A673 (cell line): ENCODE measurements at regions not wholly inside any gene's neighbourhood (a gene's known extent, or its start where the extent isn't known, plus 50 kb on each side); places are given as distances from the start of the nearest gene placed in this dataset.

Experiments
- BruUV-seq: library from RNA; stranded (reverse); fragments of 400-500 nt; replicated peaks from 2 replicates; lab custom pipeline; 2021; lab: Mats Ljungman, UMichigan
- CTCF ChIA-PET: fragments of 300-600 bp; sonication (Branson Sonifier 250); formaldehyde crosslinking; loops from one replicate; lab custom pipeline; 2022; ENCODE audit warnings: antibody characterized with exemption; lab: Charles Lee
- POLR2A ChIA-PET: fragments of 300-600 bp; sonication (Branson Sonifier 250); formaldehyde crosslinking; loops from one replicate; lab custom pipeline; 2022; ENCODE audit warnings: antibody characterized with exemption; ENCODE audit not compliant: low non-redundant PET; lab: Charles Lee
- DNase-seq: peaks from one replicate; pipeline ENCODE4 v3.0.0-alpha.2; 2015; ENCODE audit warnings: low spot score
- H3K27ac ChIP-seq: fragments of 200-600 bp; sonication (generic); 2 replicates; pipeline ENCODE4 v1.5.1; 2016; ENCODE audit warnings: mixed run types, low read depth, mild to moderate bottlenecking, mixed read lengths, antibody characterized with exemption, low read length; ENCODE audit not compliant: poor library complexity, severe bottlenecking
- H3K27me3 ChIP-seq: fragments of 200-600 bp; sonication (generic); replicated peaks from 2 replicates; pipeline ENCODE4 v1.6.1; 2017; ENCODE audit warnings: mixed run types, low read depth, mild to moderate bottlenecking, mixed read lengths, antibody characterized with exemption, low read length; ENCODE audit not compliant: insufficient read depth, poor library complexity
- H3K36me3 ChIP-seq: fragments of 200-600 bp; sonication (generic); 2 replicates; pipeline ENCODE4 v1.6.1; 2016; ENCODE audit warnings: mixed run types, mild to moderate bottlenecking, mixed read lengths, antibody characterized with exemption, low read length; ENCODE audit not compliant: insufficient read depth, poor library complexity, severe bottlenecking
- H3K4me1 ChIP-seq: fragments of 200-600 bp; sonication (generic); 2 replicates; pipeline ENCODE4 v1.6.1; 2017; ENCODE audit warnings: mixed run types, mild to moderate bottlenecking, mixed read lengths, antibody characterized with exemption, low read length; ENCODE audit not compliant: insufficient read depth, poor library complexity, severe bottlenecking
- H3K4me3 ChIP-seq: fragments of 200-600 bp; sonication (generic); 2 replicates; pipeline ENCODE4 v1.5.1; 2016; ENCODE audit warnings: low read depth, mixed run types, mild to moderate bottlenecking, mixed read lengths, low read length; ENCODE audit not compliant: poor library complexity, severe bottlenecking
- H3K9me3 ChIP-seq: fragments of 200-600 bp; sonication (generic); 2 replicates; pipeline ENCODE4 v1.6.1; 2016; ENCODE audit warnings: mixed run types, low read depth, mild to moderate bottlenecking, mixed read lengths, antibody characterized with exemption, low read length; ENCODE audit not compliant: poor library complexity, severe bottlenecking
- CTCF ChIP-seq: fragments of 300-800, 200-600 bp; sonication (generic); conservative IDR thresholded peaks from 2 replicates; pipeline ENCODE4 v1.5.1; 2017; ENCODE audit warnings: low read depth, mild to moderate bottlenecking, antibody characterized with exemption, low read length, moderate library complexity, mixed read lengths
- EZH2 ChIP-seq: fragments of 200-600 bp; sonication (generic); IDR thresholded peaks from 2 replicates; pipeline ENCODE4 v1.6.1; 2017; ENCODE audit warnings: borderline replicate concordance, low read depth, mild to moderate bottlenecking, mixed read lengths, antibody characterized with exemption, low read length; ENCODE audit not compliant: poor library complexity, severe bottlenecking
- intact Hi-C: fragments of 100-400 bp; cut with micrococcal nuclease; formaldehyde crosslinking; loops from one replicate; pipeline ENCODE4 v1.10.0; 2022; ENCODE audit not compliant: unreplicated experiment

- CTCF ChIA-PET: no interaction called here
- POLR2A ChIA-PET: no interaction called here
- Histone ChIP-seq H3K9me3 (no peaks in the 10 kb centered on the region), H3K4me1 (no peaks in the 10 kb centered on the region), H3K27me3 (no peaks in the 10 kb centered on the region), H3K36me3 (no peaks in the 10 kb centered on the region), H3K4me3 (no peak overlapping the region), H3K27ac (no peak overlapping the region)
- intact Hi-C loops: no loop called here
- TF ChIP-seq CTCF (no peak), EZH2 (no peak)
- no TSS peak for BruUV-seq
- peak; percentile 25 for DNase-seq
These were observed 259.4 kb upstream of the ECI2 start for GRCh38 chr6:4394786-4395185.

- H3K4me3 ChIP-seq: no peak overlapping the region
- no peaks in the 10 kb centered on the region for H3K27me3 ChIP-seq
- TF ChIP-seq EZH2 (no peak), CTCF (no peak)
- H3K9me3 ChIP-seq: peaks cover 9% of the 10 kb centered on the region
- POLR2A ChIA-PET: no interaction called here
- no peak for DNase-seq
- no TSS peak for BruUV-seq
- H3K27ac ChIP-seq: no peak overlapping the region
- CTCF ChIA-PET: no interaction called here
- intact Hi-C loops: no loop called here
- H3K4me1 ChIP-seq: no peaks in the 10 kb centered on the region
- H3K36me3 ChIP-seq: no peaks in the 10 kb centered on the region
These were observed 253.3 kb upstream of the ECI2 start for GRCh38 chr6:4388675-4389074.

GRCh38 chr6:4384656-4385055 is 249.3 kb upstream of the ECI2 start:
- H3K4me3 ChIP-seq: no peak overlapping the region
- H3K27ac ChIP-seq: no peak overlapping the region
- no peak for DNase-seq
- peaks cover 15% of the 10 kb centered on the region for H3K9me3 ChIP-seq
- no TSS peak for BruUV-seq
- intact Hi-C loops: no loop called here
- TF ChIP-seq CTCF: no peak
- no peak for TF ChIP-seq EZH2
- H3K4me1 ChIP-seq: no peaks in the 10 kb centered on the region
- ChIA-PET POLR2A (no interaction called here), CTCF (no interaction called here)
- H3K27me3 ChIP-seq: no peaks in the 10 kb centered on the region
- no peaks in the 10 kb centered on the region for H3K36me3 ChIP-seq
